Trophoblast cell (in vitro differentiated cells and primary cell): ENCODE measurements at regions not wholly inside any gene's neighbourhood (a gene's known extent, or its start where the extent isn't known, plus 50 kb on each side); places are given as distances from the start of the nearest gene placed in this dataset.

Source experiments
- DNase-seq, 2 donors: peaks; one replicate each; pipeline ENCODE4 v3.0.0-alpha.2; 2016
- H2AFZ ChIP-seq: 2 replicates; pipeline ENCODE4 v1.6.1; 2013; ENCODE audit warnings: low read length, moderate library complexity, mild to moderate bottlenecking; ENCODE audit not compliant: insufficient read depth, poor library complexity
- H2AK5ac ChIP-seq: 2 replicates; pipeline ENCODE4 v1.6.1; 2013; ENCODE audit warnings: mild to moderate bottlenecking, low read length
- H2BK120ac ChIP-seq: 2 replicates; pipeline ENCODE4 v1.6.1; 2013; ENCODE audit warnings: low read length, mild to moderate bottlenecking, moderate library complexity; ENCODE audit not compliant: insufficient read depth, poor library complexity
- H2BK12ac ChIP-seq: 2 replicates; pipeline ENCODE4 v1.6.1; 2013; ENCODE audit warnings: mild to moderate bottlenecking, low read length, moderate library complexity
- H2BK5ac ChIP-seq: 2 replicates; pipeline ENCODE4 v1.6.1; 2013; ENCODE audit warnings: low read length, low read depth, moderate library complexity, mild to moderate bottlenecking; ENCODE audit not compliant: poor library complexity
- H3K14ac ChIP-seq: 2 replicates; pipeline ENCODE4 v1.6.1; 2013; ENCODE audit warnings: mild to moderate bottlenecking, low read length
- H3K18ac ChIP-seq: 2 replicates; pipeline ENCODE4 v1.6.1; 2013; ENCODE audit warnings: mild to moderate bottlenecking, low read length
- H3K23ac ChIP-seq: 2 replicates; pipeline ENCODE4 v1.6.1; 2013; ENCODE audit warnings: low read length
- H3K27ac ChIP-seq: 2 replicates; pipeline ENCODE4 v1.5.1; 2013; ENCODE audit warnings: low read depth, mild to moderate bottlenecking, inconsistent platforms, low read length, moderate library complexity
- H3K27me3 ChIP-seq: 2 replicates; pipeline ENCODE4 v1.6.1; 2013; ENCODE audit warnings: inconsistent platforms, mild to moderate bottlenecking, low read length, moderate library complexity; ENCODE audit not compliant: insufficient read depth
- H3K36me3 ChIP-seq, 2 experiments: 1 replicate in 1 of 2; 2 replicates in 1 of 2; pipeline ENCODE4 v1.6.1; 2013; ENCODE audit warnings: low read length in 2 of 2, mild to moderate bottlenecking in 2 of 2, moderate library complexity in 1 of 2; ENCODE audit not compliant: insufficient read depth in 2 of 2, control insufficient read depth in 1 of 2
- H3K4ac ChIP-seq: 2 replicates; pipeline ENCODE4 v1.6.1; 2013; ENCODE audit warnings: low read depth, mild to moderate bottlenecking, low read length, moderate library complexity
- H3K4me1 ChIP-seq, 2 experiments: 1 replicate in 1 of 2; 2 replicates in 1 of 2; pipeline ENCODE4 v1.6.1; 2013; ENCODE audit warnings: low read length in 2 of 2, mild to moderate bottlenecking in 2 of 2, moderate library complexity in 1 of 2; ENCODE audit not compliant: insufficient read depth in 2 of 2, control insufficient read depth in 1 of 2
- H3K4me2 ChIP-seq: 2 replicates; pipeline ENCODE4 v1.6.1; 2013; ENCODE audit warnings: inconsistent platforms, mild to moderate bottlenecking, low read length, moderate library complexity
- H3K4me3 ChIP-seq: 2 replicates; pipeline ENCODE4 v1.5.1; 2013; ENCODE audit warnings: mild to moderate bottlenecking, low read depth, low read length, inconsistent platforms
- H3K79me1 ChIP-seq: one replicate; pipeline ENCODE4 v1.6.1; 2013; ENCODE audit warnings: low read length
- H3K79me2 ChIP-seq: 2 replicates; pipeline ENCODE4 v1.6.1; 2013; ENCODE audit warnings: low read length, mild to moderate bottlenecking; ENCODE audit not compliant: control insufficient read depth, insufficient read depth, poor library complexity
- H3K9ac ChIP-seq: 2 replicates; pipeline ENCODE4 v1.6.1; 2013; ENCODE audit warnings: mild to moderate bottlenecking, low read length
- H3K9me3 ChIP-seq: 2 replicates; pipeline ENCODE4 v1.6.1; 2013; ENCODE audit warnings: low read depth, mild to moderate bottlenecking, control low read depth, inconsistent platforms, low read length; ENCODE audit not compliant: insufficient read depth
- H4K12ac ChIP-seq: 2 replicates; pipeline ENCODE4 v1.6.1; 2013; ENCODE audit warnings: low read depth, mild to moderate bottlenecking, low read length, moderate library complexity
- H4K8ac ChIP-seq: 2 replicates; pipeline ENCODE4 v1.6.1; 2013; ENCODE audit warnings: low read depth, mild to moderate bottlenecking, low read length, moderate library complexity
- H4K91ac ChIP-seq: one replicate; pipeline ENCODE4 v1.6.1; 2013; ENCODE audit warnings: low read depth, mild to moderate bottlenecking, low read length, moderate library complexity
- WGBS: extraction: QIAGEN DNeasy Blood & Tissue Kit; methylation state at CpG from one replicate; pipeline ENCODE4 v1.1.7; 2013; ENCODE audit warnings: missing lambda C conversion rate; ENCODE audit not compliant: insufficient read length, insufficient coverage; ENCODE audit errors: extremely low coverage; 5-methylcytosine and 5-hydroxymethylcytosine counted together

- H3K79me2 ChIP-seq = no peaks in the 10 kb centered on the region
- H3K14ac ChIP-seq = no peak overlapping the region
- no peak overlapping the region for H2BK5ac ChIP-seq
- H3K4me3 ChIP-seq = no peak overlapping the region
- H2AFZ ChIP-seq = no peak overlapping the region
- no peak overlapping the region for H2BK12ac ChIP-seq
- no peak overlapping the region for H2BK120ac ChIP-seq
- peaks cover 0 to 1% of the 10 kb centered on the region in 2 experiments for H3K4me1 ChIP-seq
- no peak overlapping the region for H3K18ac ChIP-seq
- no peaks in the 10 kb centered on the region for H3K36me3 ChIP-seq
- H3K27me3 ChIP-seq = no peaks in the 10 kb centered on the region
- H3K9me3 ChIP-seq = peaks cover 5% of the 10 kb centered on the region
- no peak overlapping the region for H3K23ac ChIP-seq
- no peak overlapping the region for H4K91ac ChIP-seq
- WGBS = no CpG with 5 or more reads among the region's 5 CpGs
- H4K12ac ChIP-seq = no peak overlapping the region
- H4K8ac ChIP-seq = no peak overlapping the region
- no peaks in the 10 kb centered on the region for H3K79me1 ChIP-seq
- H3K9ac ChIP-seq = no peak overlapping the region
- DNase-seq = no peak
- no peak overlapping the region for H3K4me2 ChIP-seq
- no peak overlapping the region for H3K4ac ChIP-seq
- H2AK5ac ChIP-seq = no peak overlapping the region
- no peak overlapping the region for H3K27ac ChIP-seq
Observed at GRCh38 chr1:30255111-30255724, 468.2 kb downstream of the MATN1 start.

GRCh38 chr1:30253807-30254440 is 469.5 kb downstream of the MATN1 start:
- Histone ChIP-seq H3K27ac (no peak overlapping the region), H4K91ac (no peak overlapping the region), H3K18ac (no peak overlapping the region), H2AFZ (no peak overlapping the region), H3K79me1 (no peaks in the 10 kb centered on the region), H3K9ac (no peak overlapping the region), H3K27me3 (no peaks in the 10 kb centered on the region), H2AK5ac (no peak overlapping the region), H3K9me3 (peaks cover 3% of the 10 kb centered on the region), H3K4me1 (peaks cover 0 to 1% of the 10 kb centered on the region in 2 experiments), H2BK5ac (no peak overlapping the region), H3K4me2 (no peak overlapping the region), H2BK120ac (no peak overlapping the region), H3K23ac (no peak overlapping the region), H4K8ac (no peak overlapping the region), H3K36me3 (no peaks in the 10 kb centered on the region), H2BK12ac (no peak overlapping the region), H3K4me3 (no peak overlapping the region), H3K79me2 (no peaks in the 10 kb centered on the region), H3K14ac (no peak overlapping the region), H3K4ac (no peak overlapping the region), H4K12ac (no peak overlapping the region)
- WGBS = no CpG with 5 or more reads among the region's 8 CpGs
- DNase-seq = no peak

- H3K27ac ChIP-seq = no peak overlapping the region
- no peak overlapping the region for H3K4me2 ChIP-seq
- H3K36me3 ChIP-seq = no peaks in the 10 kb centered on the region
- peaks cover 3% of the 10 kb centered on the region for H3K9me3 ChIP-seq
- H3K79me1 ChIP-seq = no peaks in the 10 kb centered on the region
- H2BK12ac ChIP-seq = no peak overlapping the region
- H2AK5ac ChIP-seq = no peak overlapping the region
- H4K91ac ChIP-seq = no peak overlapping the region
- H4K12ac ChIP-seq = no peak overlapping the region
- no peak overlapping the region for H3K18ac ChIP-seq
- H3K4ac ChIP-seq = no peak overlapping the region
- H3K4me3 ChIP-seq = no peak overlapping the region
- no peak overlapping the region for H3K14ac ChIP-seq
- no peak overlapping the region for H2AFZ ChIP-seq
- H3K4me1 ChIP-seq = peaks cover 0 to 1% of the 10 kb centered on the region in 2 experiments
- no peaks in the 10 kb centered on the region for H3K79me2 ChIP-seq
- H3K27me3 ChIP-seq = no peaks in the 10 kb centered on the region
- no peak overlapping the region for H4K8ac ChIP-seq
- DNase-seq = no peak
- H2BK5ac ChIP-seq = no peak overlapping the region
- H3K9ac ChIP-seq = no peak overlapping the region
- no peak overlapping the region for H3K23ac ChIP-seq
- WGBS = no CpG with 5 or more reads among the region's 3 CpGs
- H2BK120ac ChIP-seq = no peak overlapping the region
Observed at GRCh38 chr1:30253361-30253760, 470.0 kb downstream of the MATN1 start.

- no CpG with 5 or more reads among the region's 6 CpGs for WGBS
- Histone ChIP-seq H2AFZ (no peak overlapping the region), H4K12ac (no peak overlapping the region), H2BK120ac (no peak overlapping the region), H3K4me3 (no peak overlapping the region), H3K27me3 (no peaks in the 10 kb centered on the region), H2BK5ac (no peak overlapping the region), H3K4ac (no peak overlapping the region), H2BK12ac (no peak overlapping the region), H3K18ac (no peak overlapping the region), H3K9me3 (peaks cover 3% of the 10 kb centered on the region), H3K23ac (no peak overlapping the region), H3K9ac (no peak overlapping the region), H3K4me1 (peaks cover 0 to 1% of the 10 kb centered on the region in 2 experiments), H3K79me2 (no peaks in the 10 kb centered on the region), H4K8ac (no peak overlapping the region), H2AK5ac (no peak overlapping the region), H3K79me1 (no peaks in the 10 kb centered on the region), H3K27ac (no peak overlapping the region), H3K36me3 (no peaks in the 10 kb centered on the region), H4K91ac (no peak overlapping the region), H3K4me2 (no peak overlapping the region), H3K14ac (no peak overlapping the region)
- no peak for DNase-seq
Observed at GRCh38 chr1:30250984-30251850, 472.2 kb downstream of the MATN1 start.
